Duodenal mucosa (tissue), 2 donors: ENCODE measurements at regions not wholly inside any gene's neighbourhood (a gene's known extent, or its start where the extent isn't known, plus 50 kb on each side); places are given as distances from the start of the nearest gene placed in this dataset.
"Not testable (repeated sequence)": the region's sequence is repeated elsewhere in the genome, so short reads cannot be mapped to it uniquely, and the experiment has no call there.

Experiments used
- H3K27ac ChIP-seq: one replicate; pipeline ENCODE4 v1.7.0; 2013; ENCODE audit warnings: low read depth, low read length
- H3K27me3 ChIP-seq, 2 donors: one replicate each; pipeline ENCODE4 v1.7.0; 2013; ENCODE audit warnings: low read length in 2 of 2, control low read depth in 1 of 2; ENCODE audit not compliant: insufficient read depth in 2 of 2, control insufficient read depth in 1 of 2
- H3K36me3 ChIP-seq, 2 donors: one replicate each; pipeline ENCODE4 v1.7.0; 2013; ENCODE audit warnings: low read length in 2 of 2, control low read depth in 1 of 2; ENCODE audit not compliant: insufficient read depth in 2 of 2, control insufficient read depth in 1 of 2
- H3K4me1 ChIP-seq, 2 donors: one replicate each; pipeline ENCODE4 v1.7.0; 2013; ENCODE audit warnings: low read length in 2 of 2, control low read depth in 1 of 2; ENCODE audit not compliant: insufficient read depth in 2 of 2, control insufficient read depth in 1 of 2
- H3K4me3 ChIP-seq, 2 donors: one replicate each; pipeline ENCODE4 v1.7.0; 2013; ENCODE audit warnings: low read length in 2 of 2, low read depth in 1 of 2
- H3K9ac ChIP-seq, 2 donors: one replicate each; pipeline ENCODE4 v1.7.0; 2013; ENCODE audit warnings: low read length in 2 of 2, low read depth in 1 of 2
- H3K9me3 ChIP-seq, 2 donors: one replicate each; pipeline ENCODE4 v1.7.0; 2013; ENCODE audit warnings: low read length in 2 of 2, control low read depth in 1 of 2; ENCODE audit not compliant: control insufficient read depth in 1 of 2

GRCh38 chr2:228430986-228431385 is 249.5 kb upstream of the SPHKAP start:
- H3K9me3 ChIP-seq: peaks cover 0 to 5% of the 10 kb centered on the region in 2 donors
- H3K9ac ChIP-seq: no peak overlapping the region
- no peaks in the 10 kb centered on the region for H3K36me3 ChIP-seq
- H3K4me1 ChIP-seq: no peaks in the 10 kb centered on the region
- no peak overlapping the region for H3K27ac ChIP-seq
- no peak overlapping the region for H3K4me3 ChIP-seq
- no peaks in the 10 kb centered on the region for H3K27me3 ChIP-seq

- H3K27me3 ChIP-seq: no peaks in the 10 kb centered on the region
- no peak overlapping the region for H3K27ac ChIP-seq
- no peaks in the 10 kb centered on the region for H3K4me1 ChIP-seq
- H3K36me3 ChIP-seq: no peaks in the 10 kb centered on the region
- no peak overlapping the region for H3K4me3 ChIP-seq
- H3K9me3 ChIP-seq: peaks cover 0 to 5% of the 10 kb centered on the region in 2 donors
- H3K9ac ChIP-seq: no peak overlapping the region
These were observed 245.2 kb upstream of the SPHKAP start for GRCh38 chr2:228426502-228427216.

- H3K36me3 ChIP-seq, H3K9me3 ChIP-seq, H3K27ac ChIP-seq, H3K27me3 ChIP-seq, H3K4me3 ChIP-seq, H3K9ac ChIP-seq, H3K4me1 ChIP-seq: not testable (repeated sequence)
These were observed 244.0 kb upstream of the SPHKAP start for GRCh38 chr2:228425411-228426060.

GRCh38 chr2:228417956-228418355 is 236.5 kb upstream of the SPHKAP start:
- no peak overlapping the region for H3K9ac ChIP-seq
- H3K4me3 ChIP-seq: no peak overlapping the region
- no peaks in the 10 kb centered on the region for H3K36me3 ChIP-seq
- H3K9me3 ChIP-seq: no peaks in the 10 kb centered on the region
- H3K27ac ChIP-seq: no peak overlapping the region
- no peaks in the 10 kb centered on the region for H3K4me1 ChIP-seq
- H3K27me3 ChIP-seq: no peaks in the 10 kb centered on the region

- Histone ChIP-seq H3K36me3 (no peaks in the 10 kb centered on the region), H3K4me3 (no peak overlapping the region), H3K4me1 (no peaks in the 10 kb centered on the region), H3K27me3 (no peaks in the 10 kb centered on the region), H3K9ac (no peak overlapping the region), H3K27ac (no peak overlapping the region), H3K9me3 (no peaks in the 10 kb centered on the region)
These were observed 236.0 kb upstream of the SPHKAP start for GRCh38 chr2:228417526-228417925.

GRCh38 chr2:228410061-228410460 is 228.6 kb upstream of the SPHKAP start:
- H3K4me1 ChIP-seq: no peaks in the 10 kb centered on the region

GRCh38 chr2:228409493-228409892 is 228.0 kb upstream of the SPHKAP start:
- Histone ChIP-seq H3K9me3 (no peaks in the 10 kb centered on the region), H3K27me3 (no peaks in the 10 kb centered on the region), H3K36me3 (no peaks in the 10 kb centered on the region), H3K27ac (no peak overlapping the region), H3K4me1 (no peaks in the 10 kb centered on the region), H3K4me3 (no peak overlapping the region), H3K9ac (no peak overlapping the region)

More at GRCh38 chr2:228410061-228410460, 228.6 kb upstream of the SPHKAP start:
- no peaks in the 10 kb centered on the region for H3K9me3 ChIP-seq
- H3K27me3 ChIP-seq: no peaks in the 10 kb centered on the region
- no peak overlapping the region for H3K4me3 ChIP-seq
- no peak overlapping the region for H3K27ac ChIP-seq
- no peak overlapping the region for H3K9ac ChIP-seq
- no peaks in the 10 kb centered on the region for H3K36me3 ChIP-seq

GRCh38 chr2:228408529-228409227 is 227.2 kb upstream of the SPHKAP start:
- H3K4me3 ChIP-seq: no peak overlapping the region
- H3K36me3 ChIP-seq: no peaks in the 10 kb centered on the region
- no peaks in the 10 kb centered on the region for H3K4me1 ChIP-seq
- no peaks in the 10 kb centered on the region for H3K27me3 ChIP-seq
- H3K9me3 ChIP-seq: no peaks in the 10 kb centered on the region
- H3K27ac ChIP-seq: no peak overlapping the region
- no peak overlapping the region for H3K9ac ChIP-seq

GRCh38 chr2:228407821-228408220 is 226.3 kb upstream of the SPHKAP start:
- H3K4me1 ChIP-seq: no peaks in the 10 kb centered on the region
- H3K36me3 ChIP-seq: no peaks in the 10 kb centered on the region
- H3K9me3 ChIP-seq: no peaks in the 10 kb centered on the region
- no peak overlapping the region for H3K4me3 ChIP-seq
- H3K27ac ChIP-seq: no peak overlapping the region
- H3K9ac ChIP-seq: no peak overlapping the region
- H3K27me3 ChIP-seq: no peaks in the 10 kb centered on the region
